GM19438 (cell line): ENCODE measurements at regions not wholly inside any gene's neighbourhood (a gene's known extent, or its start where the extent isn't known, plus 50 kb on each side); places are given as distances from the start of the nearest gene placed in this dataset.

Experiments used
- ATAC-seq: cut with Tn5 transposase; IDR thresholded peaks from one replicate; pipeline ENCODE4 v1.9.1; 2021; ENCODE audit warnings: low read depth; ENCODE audit not compliant: unreplicated experiment

GRCh38 chr3:28078536-28078935, 162.9 kb upstream of the CMC1 start:
- no peak for ATAC-seq

GRCh38 chr3:28080716-28081115, 160.7 kb upstream of the CMC1 start:
- no peak for ATAC-seq

GRCh38 chr3:28081533-28081947, 159.9 kb upstream of the CMC1 start:
- ATAC-seq: no peak

- no peak for ATAC-seq
These were observed 153.8 kb upstream of the CMC1 start for GRCh38 chr3:28087591-28087990.

- no peak for ATAC-seq
These were observed 152.4 kb upstream of the CMC1 start for GRCh38 chr3:28088811-28089526.

- ATAC-seq: no peak
These were observed 151.9 kb upstream of the CMC1 start for GRCh38 chr3:28089527-28089897.

GRCh38 chr3:28099296-28099695, 142.1 kb upstream of the CMC1 start:
- no peak for ATAC-seq

GRCh38 chr3:28101705-28102104, 139.7 kb upstream of the CMC1 start:
- no peak for ATAC-seq

- no peak for ATAC-seq
These were observed 137.6 kb upstream of the CMC1 start for GRCh38 chr3:28103861-28104260.

GRCh38 chr3:28104896-28105534, 136.4 kb upstream of the CMC1 start:
- no peak for ATAC-seq

GRCh38 chr3:28109829-28110228, 131.6 kb upstream of the CMC1 start:
- no peak for ATAC-seq

- ATAC-seq: no peak
These were observed 130.6 kb upstream of the CMC1 start for GRCh38 chr3:28110869-28111268.

- ATAC-seq: no peak
These were observed 126.5 kb upstream of the CMC1 start for GRCh38 chr3:28114893-28115292.

GRCh38 chr3:28115316-28115715, 126.1 kb upstream of the CMC1 start:
- no peak for ATAC-seq

- no peak for ATAC-seq
These were observed 123.8 kb upstream of the CMC1 start for GRCh38 chr3:28117598-28117997.

GRCh38 chr3:28118087-28118486, 123.3 kb upstream of the CMC1 start:
- ATAC-seq: no peak

GRCh38 chr3:28122227-28122626, 119.2 kb upstream of the CMC1 start:
- ATAC-seq: no peak

- ATAC-seq: no peak
These were observed 116.5 kb upstream of the CMC1 start for GRCh38 chr3:28124882-28125281.

GRCh38 chr3:28125342-28125741, 116.1 kb upstream of the CMC1 start:
- no peak for ATAC-seq

- ATAC-seq: no peak
These were observed 110.6 kb upstream of the CMC1 start for GRCh38 chr3:28130836-28131235.

GRCh38 chr3:28132941-28133340, 108.5 kb upstream of the CMC1 start:
- no peak for ATAC-seq

GRCh38 chr3:28134198-28134597, 107.2 kb upstream of the CMC1 start:
- no peak for ATAC-seq
